ENCODE measurements at regions not wholly inside any gene's neighbourhood (a gene's known extent, or its start where the extent isn't known, plus 50 kb on each side); places are given as distances from the start of the nearest gene placed in this dataset.

DNA sequence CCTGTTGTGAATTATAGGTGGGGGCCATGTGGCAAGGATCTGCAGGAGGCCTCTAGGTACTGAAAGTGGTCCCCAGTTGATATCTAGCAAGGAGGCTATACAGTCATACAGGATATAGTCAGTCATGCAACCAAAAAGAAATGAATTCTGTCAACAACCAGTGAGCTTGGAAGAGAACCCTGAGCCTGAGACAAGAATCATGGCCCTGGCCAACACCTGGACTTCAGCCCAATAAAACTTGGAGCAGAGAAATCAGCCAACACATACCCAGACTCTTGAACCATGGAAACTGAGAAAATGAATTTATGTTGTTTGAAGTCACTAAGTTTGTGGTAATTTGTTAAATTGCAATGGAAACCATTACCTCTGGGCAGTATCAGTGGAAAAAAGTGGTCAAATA, 370.2 kb downstream of the KIF16B start:
- DNase-seq (ENCODE audit: low spot score) (no peak), ATAC-seq (no peak)
- Mint-ChIP-seq H3K27ac (no peak overlapping the region), H3K36me3 (no peaks in the 10 kb centered on the region), H3K4me1 (no peaks in the 10 kb centered on the region), H3K27me3 (ENCODE audit: low read depth) (no peaks in the 10 kb centered on the region), H3K4me3 (no peak overlapping the region), H3K9me3 (peaks cover 18% of the 10 kb centered on the region)
- ChIA-PET CTCF (no interaction called here), POLR2A (no interaction called here)
- no peak for TF ChIP-seq FOXP1 (CRISPR knock-in tag; IDR thresholded peaks at IDR 0.05; ENCODE audit: borderline replicate concordance)
- no peak for TF ChIP-seq ZNF219 (CRISPR knock-in tag; IDR thresholded peaks at IDR 0.05; ENCODE audit: borderline replicate concordance)
- TF ChIP-seq NFATC4 (CRISPR knock-in tag; IDR thresholded peaks at IDR 0.05) = no peak
- TF ChIP-seq, protein P1, sequence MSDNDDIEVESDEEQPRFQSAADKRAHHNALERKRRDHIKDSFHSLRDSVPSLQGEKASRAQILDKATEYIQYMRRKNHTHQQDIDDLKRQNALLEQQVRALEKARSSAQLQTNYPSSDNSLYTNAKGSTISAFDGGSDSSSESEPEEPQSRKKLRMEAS (CRISPR knock-in tag; IDR thresholded peaks at IDR 0.05) = no peak
- TF ChIP-seq, protein P2, sequence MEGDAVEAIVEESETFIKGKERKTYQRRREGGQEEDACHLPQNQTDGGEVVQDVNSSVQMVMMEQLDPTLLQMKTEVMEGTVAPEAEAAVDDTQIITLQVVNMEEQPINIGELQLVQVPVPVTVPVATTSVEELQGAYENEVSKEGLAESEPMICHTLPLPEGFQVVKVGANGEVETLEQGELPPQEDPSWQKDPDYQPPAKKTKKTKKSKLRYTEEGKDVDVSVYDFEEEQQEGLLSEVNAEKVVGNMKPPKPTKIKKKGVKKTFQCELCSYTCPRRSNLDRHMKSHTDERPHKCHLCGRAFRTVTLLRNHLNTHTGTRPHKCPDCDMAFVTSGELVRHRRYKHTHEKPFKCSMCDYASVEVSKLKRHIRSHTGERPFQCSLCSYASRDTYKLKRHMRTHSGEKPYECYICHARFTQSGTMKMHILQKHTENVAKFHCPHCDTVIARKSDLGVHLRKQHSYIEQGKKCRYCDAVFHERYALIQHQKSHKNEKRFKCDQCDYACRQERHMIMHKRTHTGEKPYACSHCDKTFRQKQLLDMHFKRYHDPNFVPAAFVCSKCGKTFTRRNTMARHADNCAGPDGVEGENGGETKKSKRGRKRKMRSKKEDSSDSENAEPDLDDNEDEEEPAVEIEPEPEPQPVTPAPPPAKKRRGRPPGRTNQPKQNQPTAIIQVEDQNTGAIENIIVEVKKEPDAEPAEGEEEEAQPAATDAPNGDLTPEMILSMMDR (IDR thresholded peaks at IDR 0.05) = no peak
- no peak for TF ChIP-seq ZNF317 (CRISPR knock-in tag; IDR thresholded peaks at IDR 0.05; ENCODE audit: borderline replicate concordance, low read depth)
- no peak for TF ChIP-seq SP1 (CRISPR knock-in tag; conservative IDR thresholded peaks at IDR 0.05)
- TF ChIP-seq, protein P3, sequence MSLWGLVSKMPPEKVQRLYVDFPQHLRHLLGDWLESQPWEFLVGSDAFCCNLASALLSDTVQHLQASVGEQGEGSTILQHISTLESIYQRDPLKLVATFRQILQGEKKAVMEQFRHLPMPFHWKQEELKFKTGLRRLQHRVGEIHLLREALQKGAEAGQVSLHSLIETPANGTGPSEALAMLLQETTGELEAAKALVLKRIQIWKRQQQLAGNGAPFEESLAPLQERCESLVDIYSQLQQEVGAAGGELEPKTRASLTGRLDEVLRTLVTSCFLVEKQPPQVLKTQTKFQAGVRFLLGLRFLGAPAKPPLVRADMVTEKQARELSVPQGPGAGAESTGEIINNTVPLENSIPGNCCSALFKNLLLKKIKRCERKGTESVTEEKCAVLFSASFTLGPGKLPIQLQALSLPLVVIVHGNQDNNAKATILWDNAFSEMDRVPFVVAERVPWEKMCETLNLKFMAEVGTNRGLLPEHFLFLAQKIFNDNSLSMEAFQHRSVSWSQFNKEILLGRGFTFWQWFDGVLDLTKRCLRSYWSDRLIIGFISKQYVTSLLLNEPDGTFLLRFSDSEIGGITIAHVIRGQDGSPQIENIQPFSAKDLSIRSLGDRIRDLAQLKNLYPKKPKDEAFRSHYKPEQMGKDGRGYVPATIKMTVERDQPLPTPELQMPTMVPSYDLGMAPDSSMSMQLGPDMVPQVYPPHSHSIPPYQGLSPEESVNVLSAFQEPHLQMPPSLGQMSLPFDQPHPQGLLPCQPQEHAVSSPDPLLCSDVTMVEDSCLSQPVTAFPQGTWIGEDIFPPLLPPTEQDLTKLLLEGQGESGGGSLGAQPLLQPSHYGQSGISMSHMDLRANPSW (CRISPR knock-in tag; conservative IDR thresholded peaks at IDR 0.05; ENCODE audit: low read depth) = no peak
- no peak for TF ChIP-seq ZBTB43 (CRISPR knock-in tag; IDR thresholded peaks at IDR 0.05)
- no peak for TF ChIP-seq IRF2 (CRISPR knock-in tag; IDR thresholded peaks at IDR 0.05; ENCODE audit: borderline replicate concordance, low read depth)
- TF ChIP-seq, protein P4, sequence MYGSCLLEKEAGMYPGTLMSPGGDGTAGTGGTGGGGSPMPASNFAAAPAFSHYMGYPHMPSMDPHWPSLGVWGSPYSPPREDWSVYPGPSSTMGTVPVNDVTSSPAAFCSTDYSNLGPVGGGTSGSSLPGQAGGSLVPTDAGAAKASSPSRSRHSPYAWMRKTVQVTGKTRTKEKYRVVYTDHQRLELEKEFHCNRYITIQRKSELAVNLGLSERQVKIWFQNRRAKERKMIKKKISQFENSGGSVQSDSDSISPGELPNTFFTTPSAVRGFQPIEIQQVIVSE (CRISPR knock-in tag; IDR thresholded peaks at IDR 0.05; ENCODE audit: borderline replicate concordance) = no peak
- TF ChIP-seq HMGXB4 (CRISPR knock-in tag; IDR thresholded peaks at IDR 0.05) = no peak
- TF ChIP-seq CREB1 (CRISPR knock-in tag; IDR thresholded peaks at IDR 0.05) = no peak

DNA sequence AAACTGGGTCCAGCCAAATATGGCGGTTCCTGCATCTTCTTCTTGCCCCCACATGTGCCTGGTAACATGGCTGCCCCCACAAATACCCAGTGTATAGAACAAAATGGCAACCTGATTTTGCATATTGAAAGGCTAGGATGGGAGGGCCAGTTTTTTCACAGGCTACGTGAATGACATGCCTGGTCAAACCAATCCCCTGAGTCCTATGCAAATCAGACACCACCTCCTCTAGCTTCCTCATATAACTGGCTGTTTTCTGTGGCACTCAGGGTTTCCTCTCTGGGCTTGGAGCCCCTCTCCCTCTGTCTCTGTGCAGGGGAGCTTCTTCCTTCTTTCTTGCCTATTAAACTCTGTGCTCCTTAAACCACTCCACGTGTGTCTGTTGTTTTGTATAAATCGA, 372.1 kb downstream of the KIF16B start:
- DNase-seq (ENCODE audit: low spot score) (no peak), ATAC-seq (no peak)
- H3K4me1 Mint-ChIP-seq = no peaks in the 10 kb centered on the region
- peaks cover 18% of the 10 kb centered on the region for H3K9me3 Mint-ChIP-seq
- H3K27ac Mint-ChIP-seq = no peak overlapping the region
- ChIA-PET CTCF (no interaction called here), POLR2A (no interaction called here)
- no peak overlapping the region for H3K4me3 Mint-ChIP-seq
- no peaks in the 10 kb centered on the region for H3K27me3 Mint-ChIP-seq (ENCODE audit: low read depth)
- H3K36me3 Mint-ChIP-seq = no peaks in the 10 kb centered on the region
- no peak for TF ChIP-seq MYBL2 (CRISPR knock-in tag; IDR thresholded peaks at IDR 0.05)
- no peak for TF ChIP-seq NFE2L1 (CRISPR knock-in tag; IDR thresholded peaks at IDR 0.05)
- TF ChIP-seq MLX (CRISPR knock-in tag; IDR thresholded peaks at IDR 0.05) = no peak
- no peak for TF ChIP-seq MXD4 (CRISPR knock-in tag; IDR thresholded peaks at IDR 0.05; ENCODE audit: borderline replicate concordance)
- TF ChIP-seq HMGXB4 (CRISPR knock-in tag; IDR thresholded peaks at IDR 0.05) = no peak
- TF ChIP-seq ESRRA (CRISPR knock-in tag; IDR thresholded peaks at IDR 0.05; ENCODE audit: borderline replicate concordance) = no peak
- no peak for TF ChIP-seq FOXP1 (CRISPR knock-in tag; IDR thresholded peaks at IDR 0.05; ENCODE audit: borderline replicate concordance)
- TF ChIP-seq ZNF121 (CRISPR knock-in tag; IDR thresholded peaks at IDR 0.05) = no peak
- no peak for TF ChIP-seq SP1 (CRISPR knock-in tag; conservative IDR thresholded peaks at IDR 0.05)
- no peak for TF ChIP-seq SMAD4 (CRISPR knock-in tag; IDR thresholded peaks at IDR 0.05)
